HL-60 (cell line): ENCODE measurements at regions not wholly inside any gene's neighbourhood (a gene's known extent, or its start where the extent isn't known, plus 50 kb on each side); places are given as distances from the start of the nearest gene placed in this dataset.

Source experiments
- DNase-seq, 2 experiments: peaks; one replicate each; pipeline ENCODE4 v3.0.0-alpha.2; 2010 to 2020; ENCODE audit warnings: low read depth in 1 of 2, low spot score in 1 of 2
- H3K27ac ChIP-seq: fragments of 250-450 bp; sonication (Bioruptor Pico); replicated peaks from 2 replicates; pipeline ENCODE4 v1.5.1; 2020; ENCODE audit warnings: mild to moderate bottlenecking, moderate library complexity
- H3K27me3 ChIP-seq: fragments of 250-450 bp; sonication (Bioruptor Pico); 2 replicates; pipeline ENCODE4 v1.5.1; 2021; ENCODE audit warnings: mild to moderate bottlenecking, moderate library complexity; ENCODE audit not compliant: insufficient read depth, poor library complexity, severe bottlenecking
- H3K4me3 ChIP-seq: replicated peaks from 2 replicates; pipeline ENCODE4 v1.5.1; 2011; ENCODE audit warnings: mild to moderate bottlenecking, control low read depth, low read length; ENCODE audit not compliant: insufficient read depth
- GABPA ChIP-seq: IDR thresholded peaks from 2 replicates; pipeline ENCODE4 v1.6.1; 2012; ENCODE audit warnings: low read depth
- POLR2AphosphoS5 ChIP-seq: IDR thresholded peaks from 2 replicates; pipeline ENCODE4 v1.6.1; 2012; ENCODE audit warnings: low read depth
- SPI1 ChIP-seq: IDR thresholded peaks from 2 replicates; pipeline ENCODE4 v1.6.1; 2012; ENCODE audit warnings: low read depth, mild to moderate bottlenecking, borderline replicate concordance
- TF ChIP-seq, protein P1 (sequence below): IDR thresholded peaks from 2 replicates; pipeline ENCODE4 v1.6.1; 2012; ENCODE audit warnings: low read depth; ENCODE audit not compliant: insufficient replicate concordance
- TF ChIP-seq, protein P2 (sequence below): IDR thresholded peaks from one replicate; pipeline ENCODE4 v1.5.1; 2011; ENCODE audit warnings: low read length, control low read depth, inconsistent platforms; ENCODE audit not compliant: insufficient read depth

DNA sequence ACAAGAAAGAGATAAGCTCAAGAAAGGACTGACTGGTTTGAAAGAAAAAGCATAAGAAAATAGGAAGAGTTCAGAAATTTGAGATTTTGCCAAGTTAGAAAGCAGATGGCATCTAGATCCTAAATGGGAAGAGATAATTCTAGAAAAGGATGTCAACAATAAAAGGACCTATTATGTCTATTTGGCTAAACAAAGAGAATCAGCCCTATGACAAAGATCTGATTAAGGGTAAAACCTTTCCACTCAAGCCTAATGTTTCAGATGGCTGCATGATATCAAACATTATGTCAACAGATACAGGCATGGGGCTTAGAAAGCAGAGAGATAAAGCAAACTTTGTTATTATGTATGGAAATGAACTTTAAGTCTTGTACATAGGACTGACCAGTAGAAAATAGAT lies 465.0 kb upstream of the TRIB2 start:
- Histone ChIP-seq H3K27ac (no peak overlapping the region), H3K4me3 (no peak overlapping the region), H3K27me3 (no peaks in the 10 kb centered on the region)
- DNase-seq: no peak
- TF ChIP-seq SPI1 (no peak), GABPA (no peak), POLR2AphosphoS5 (no peak)
- TF ChIP-seq, protein P1, sequence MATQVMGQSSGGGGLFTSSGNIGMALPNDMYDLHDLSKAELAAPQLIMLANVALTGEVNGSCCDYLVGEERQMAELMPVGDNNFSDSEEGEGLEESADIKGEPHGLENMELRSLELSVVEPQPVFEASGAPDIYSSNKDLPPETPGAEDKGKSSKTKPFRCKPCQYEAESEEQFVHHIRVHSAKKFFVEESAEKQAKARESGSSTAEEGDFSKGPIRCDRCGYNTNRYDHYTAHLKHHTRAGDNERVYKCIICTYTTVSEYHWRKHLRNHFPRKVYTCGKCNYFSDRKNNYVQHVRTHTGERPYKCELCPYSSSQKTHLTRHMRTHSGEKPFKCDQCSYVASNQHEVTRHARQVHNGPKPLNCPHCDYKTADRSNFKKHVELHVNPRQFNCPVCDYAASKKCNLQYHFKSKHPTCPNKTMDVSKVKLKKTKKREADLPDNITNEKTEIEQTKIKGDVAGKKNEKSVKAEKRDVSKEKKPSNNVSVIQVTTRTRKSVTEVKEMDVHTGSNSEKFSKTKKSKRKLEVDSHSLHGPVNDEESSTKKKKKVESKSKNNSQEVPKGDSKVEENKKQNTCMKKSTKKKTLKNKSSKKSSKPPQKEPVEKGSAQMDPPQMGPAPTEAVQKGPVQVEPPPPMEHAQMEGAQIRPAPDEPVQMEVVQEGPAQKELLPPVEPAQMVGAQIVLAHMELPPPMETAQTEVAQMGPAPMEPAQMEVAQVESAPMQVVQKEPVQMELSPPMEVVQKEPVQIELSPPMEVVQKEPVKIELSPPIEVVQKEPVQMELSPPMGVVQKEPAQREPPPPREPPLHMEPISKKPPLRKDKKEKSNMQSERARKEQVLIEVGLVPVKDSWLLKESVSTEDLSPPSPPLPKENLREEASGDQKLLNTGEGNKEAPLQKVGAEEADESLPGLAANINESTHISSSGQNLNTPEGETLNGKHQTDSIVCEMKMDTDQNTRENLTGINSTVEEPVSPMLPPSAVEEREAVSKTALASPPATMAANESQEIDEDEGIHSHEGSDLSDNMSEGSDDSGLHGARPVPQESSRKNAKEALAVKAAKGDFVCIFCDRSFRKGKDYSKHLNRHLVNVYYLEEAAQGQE: no peak
- TF ChIP-seq, protein P2, sequence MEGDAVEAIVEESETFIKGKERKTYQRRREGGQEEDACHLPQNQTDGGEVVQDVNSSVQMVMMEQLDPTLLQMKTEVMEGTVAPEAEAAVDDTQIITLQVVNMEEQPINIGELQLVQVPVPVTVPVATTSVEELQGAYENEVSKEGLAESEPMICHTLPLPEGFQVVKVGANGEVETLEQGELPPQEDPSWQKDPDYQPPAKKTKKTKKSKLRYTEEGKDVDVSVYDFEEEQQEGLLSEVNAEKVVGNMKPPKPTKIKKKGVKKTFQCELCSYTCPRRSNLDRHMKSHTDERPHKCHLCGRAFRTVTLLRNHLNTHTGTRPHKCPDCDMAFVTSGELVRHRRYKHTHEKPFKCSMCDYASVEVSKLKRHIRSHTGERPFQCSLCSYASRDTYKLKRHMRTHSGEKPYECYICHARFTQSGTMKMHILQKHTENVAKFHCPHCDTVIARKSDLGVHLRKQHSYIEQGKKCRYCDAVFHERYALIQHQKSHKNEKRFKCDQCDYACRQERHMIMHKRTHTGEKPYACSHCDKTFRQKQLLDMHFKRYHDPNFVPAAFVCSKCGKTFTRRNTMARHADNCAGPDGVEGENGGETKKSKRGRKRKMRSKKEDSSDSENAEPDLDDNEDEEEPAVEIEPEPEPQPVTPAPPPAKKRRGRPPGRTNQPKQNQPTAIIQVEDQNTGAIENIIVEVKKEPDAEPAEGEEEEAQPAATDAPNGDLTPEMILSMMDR: no peak

DNA sequence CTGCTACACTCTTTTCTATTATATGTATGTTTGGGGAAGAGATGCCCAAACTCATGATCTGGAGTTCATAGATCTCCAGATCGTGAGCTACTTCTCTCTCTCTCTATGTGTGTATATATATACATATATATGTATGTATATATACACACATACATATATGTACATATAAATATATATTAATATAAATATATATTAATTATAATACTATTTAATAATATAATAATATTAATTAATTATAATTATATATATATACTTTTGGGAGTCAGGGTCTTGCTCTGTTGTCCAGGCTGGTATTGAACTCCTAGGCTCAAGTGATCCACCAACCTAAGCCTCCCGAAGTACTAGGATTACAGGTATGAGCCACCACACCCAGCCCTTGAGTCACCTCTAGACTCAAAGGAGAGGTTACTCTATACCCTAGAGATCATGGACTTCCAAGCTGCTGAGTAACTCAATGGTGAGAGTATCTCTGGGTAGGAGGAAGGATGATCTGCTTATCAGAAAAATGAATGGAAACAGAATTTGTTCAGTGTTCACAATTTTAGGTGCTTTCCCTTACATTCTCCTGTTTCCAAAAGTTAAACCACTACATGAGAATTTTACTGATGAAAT lies 463.5 kb upstream of the TRIB2 start:
- TF ChIP-seq, protein P2: no peak
- TF ChIP-seq POLR2AphosphoS5: no peak
- TF ChIP-seq SPI1: no peak
- TF ChIP-seq, protein P1: no peak
- TF ChIP-seq GABPA: no peak
- Histone ChIP-seq H3K27ac (no peak overlapping the region), H3K27me3 (no peaks in the 10 kb centered on the region), H3K4me3 (no peak overlapping the region)
- DNase-seq: no peak

- no peak overlapping the region for H3K4me3 ChIP-seq
- no peak for TF ChIP-seq POLR2AphosphoS5
- TF ChIP-seq GABPA: no peak
- TF ChIP-seq, protein P2: no peak
- TF ChIP-seq SPI1: no peak
- TF ChIP-seq, protein P1: no peak
- no peak overlapping the region for H3K27ac ChIP-seq
- DNase-seq: no peak
- no peaks in the 10 kb centered on the region for H3K27me3 ChIP-seq
These were observed 462.4 kb upstream of the TRIB2 start for GRCh38 chr2:12254280-12254860.
